ENCODE measurements at regions not wholly inside any gene's neighbourhood (a gene's known extent, or its start where the extent isn't known, plus 50 kb on each side); places are given as distances from the start of the nearest gene placed in this dataset.

- Histone ChIP-seq H3K4me1 (ENCODE audit: control insufficient read depth, insufficient read depth, low read length) (no peaks in the 10 kb centered on the region), H3K27ac (ENCODE audit: low read length) (no peak overlapping the region), H3K9me3 (replicated peaks; ENCODE audit: control insufficient read depth, low read depth, low read length) (no peaks in the 10 kb centered on the region), H3K4me3 (ENCODE audit: low read length) (no peak overlapping the region), H3K36me3 (ENCODE audit: control insufficient read depth, insufficient read depth, low read length) (no peaks in the 10 kb centered on the region), H3K27me3 (ENCODE audit: control insufficient read depth, insufficient read depth, low read length) (no peaks in the 10 kb centered on the region)
- WGBS (ENCODE audit: insufficient coverage): no CpG with 5 or more reads among the region's 1 CpG
- no peak for DNase-seq
Measured at GRCh38 chr2:147040298-147041120, 804.3 kb upstream of the ACVR2A start.

GRCh38 chr2:147037048-147037447 is 807.8 kb upstream of the ACVR2A start:
- Histone ChIP-seq H3K9me3 (replicated peaks; ENCODE audit: control insufficient read depth, low read depth, low read length) (no peaks in the 10 kb centered on the region), H3K4me1 (ENCODE audit: control insufficient read depth, insufficient read depth, low read length) (no peaks in the 10 kb centered on the region), H3K4me3 (ENCODE audit: low read length) (no peak overlapping the region), H3K27ac (ENCODE audit: low read length) (no peak overlapping the region), H3K27me3 (ENCODE audit: control insufficient read depth, insufficient read depth, low read length) (no peaks in the 10 kb centered on the region), H3K36me3 (ENCODE audit: control insufficient read depth, insufficient read depth, low read length) (no peaks in the 10 kb centered on the region)
- 80% methylated on average over 1 of the region's 3 CpGs for WGBS (ENCODE audit: insufficient coverage)
- no peak for DNase-seq

- H3K27ac ChIP-seq (ENCODE audit: low read length): no peak overlapping the region
- WGBS (ENCODE audit: insufficient coverage): 80% methylated on average over 1 of the region's 1 CpG
- no peaks in the 10 kb centered on the region for H3K27me3 ChIP-seq (ENCODE audit: control insufficient read depth, insufficient read depth, low read length)
- H3K4me3 ChIP-seq (ENCODE audit: low read length): no peak overlapping the region
- no peak for DNase-seq
- H3K9me3 ChIP-seq (replicated peaks; ENCODE audit: control insufficient read depth, low read depth, low read length): no peaks in the 10 kb centered on the region
- H3K36me3 ChIP-seq (ENCODE audit: control insufficient read depth, insufficient read depth, low read length): no peaks in the 10 kb centered on the region
- H3K4me1 ChIP-seq (ENCODE audit: control insufficient read depth, insufficient read depth, low read length): no peaks in the 10 kb centered on the region
Measured at GRCh38 chr2:147033044-147033443, 811.8 kb upstream of the ACVR2A start.

GRCh38 chr2:147031897-147032296 is 812.9 kb upstream of the ACVR2A start:
- Histone ChIP-seq H3K4me3 (ENCODE audit: low read length) (no peak overlapping the region), H3K27ac (ENCODE audit: low read length) (no peak overlapping the region)

GRCh38 chr2:147030966-147031720 is 813.7 kb upstream of the ACVR2A start:
- DNase-seq: no peak
- no peaks in the 10 kb centered on the region for H3K36me3 ChIP-seq (ENCODE audit: control insufficient read depth, insufficient read depth, low read length)
- no peaks in the 10 kb centered on the region for H3K27me3 ChIP-seq (ENCODE audit: control insufficient read depth, insufficient read depth, low read length)
- no peak overlapping the region for H3K4me3 ChIP-seq (ENCODE audit: low read length)
- H3K9me3 ChIP-seq (replicated peaks; ENCODE audit: control insufficient read depth, low read depth, low read length): no peaks in the 10 kb centered on the region
- H3K27ac ChIP-seq (ENCODE audit: low read length): no peak overlapping the region
- 66% methylated on average over 3 of the region's 6 CpGs for WGBS (ENCODE audit: insufficient coverage)
- H3K4me1 ChIP-seq (ENCODE audit: control insufficient read depth, insufficient read depth, low read length): no peaks in the 10 kb centered on the region

More at GRCh38 chr2:147031897-147032296, 812.9 kb upstream of the ACVR2A start:
- no peaks in the 10 kb centered on the region for H3K27me3 ChIP-seq (ENCODE audit: control insufficient read depth, insufficient read depth, low read length)
- H3K4me1 ChIP-seq (ENCODE audit: control insufficient read depth, insufficient read depth, low read length): no peaks in the 10 kb centered on the region
- WGBS (ENCODE audit: insufficient coverage): 100% methylated on average over 1 of the region's 3 CpGs
- H3K9me3 ChIP-seq (replicated peaks; ENCODE audit: control insufficient read depth, low read depth, low read length): no peaks in the 10 kb centered on the region
- no peaks in the 10 kb centered on the region for H3K36me3 ChIP-seq (ENCODE audit: control insufficient read depth, insufficient read depth, low read length)
- DNase-seq: no peak

- peaks cover under 1% of the 10 kb centered on the region for H3K9me3 ChIP-seq (replicated peaks; ENCODE audit: control insufficient read depth, low read depth, low read length)
- DNase-seq: peak; percentile 46
- WGBS (ENCODE audit: insufficient coverage): no CpG with 5 or more reads among the region's 1 CpG
- no peaks in the 10 kb centered on the region for H3K27me3 ChIP-seq (ENCODE audit: control insufficient read depth, insufficient read depth, low read length)
- H3K36me3 ChIP-seq (ENCODE audit: control insufficient read depth, insufficient read depth, low read length): no peaks in the 10 kb centered on the region
- no peak overlapping the region for H3K27ac ChIP-seq (ENCODE audit: low read length)
- H3K4me1 ChIP-seq (ENCODE audit: control insufficient read depth, insufficient read depth, low read length): no peaks in the 10 kb centered on the region
- no peak overlapping the region for H3K4me3 ChIP-seq (ENCODE audit: low read length)
Measured at GRCh38 chr2:147027436-147027835, 817.4 kb upstream of the ACVR2A start.

DNA sequence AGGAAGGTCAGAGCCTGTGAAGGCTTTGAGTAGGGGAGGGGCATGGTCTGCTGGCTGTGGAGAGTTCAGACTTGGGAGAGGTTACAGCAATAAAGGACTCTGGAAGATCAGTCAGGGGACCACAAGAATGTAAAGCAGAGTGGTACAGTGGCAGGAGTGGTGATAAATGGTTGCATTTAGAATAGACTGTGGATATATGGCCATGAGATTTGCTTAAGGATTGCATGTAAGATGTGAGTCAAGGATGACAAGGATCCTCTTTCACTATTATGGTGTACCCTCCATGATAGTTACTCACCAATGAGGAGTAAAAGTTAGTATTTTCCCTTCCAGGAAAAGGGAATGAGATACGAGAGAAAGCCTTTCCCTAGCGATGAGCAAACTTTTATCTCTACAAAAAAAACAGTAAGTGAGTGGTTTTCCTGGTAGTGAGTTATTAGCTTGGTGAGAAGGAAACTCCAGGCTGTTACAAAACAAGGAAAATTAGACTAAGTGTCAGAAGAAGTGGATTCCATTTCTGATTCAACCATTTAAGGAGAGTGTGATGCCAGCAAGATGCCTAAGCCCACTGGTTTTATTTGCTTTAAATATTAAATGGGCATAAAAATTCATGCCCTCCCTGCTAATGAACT is 818.0 kb upstream of the ACVR2A start:
- Histone ChIP-seq H3K9me3 (replicated peaks; ENCODE audit: control insufficient read depth, low read depth, low read length) (peaks cover 2% of the 10 kb centered on the region), H3K36me3 (ENCODE audit: control insufficient read depth, insufficient read depth, low read length) (no peaks in the 10 kb centered on the region), H3K4me1 (ENCODE audit: control insufficient read depth, insufficient read depth, low read length) (no peaks in the 10 kb centered on the region), H3K4me3 (ENCODE audit: low read length) (no peak overlapping the region), H3K27ac (ENCODE audit: low read length) (no peak overlapping the region), H3K27me3 (ENCODE audit: control insufficient read depth, insufficient read depth, low read length) (no peaks in the 10 kb centered on the region)
- no peak for DNase-seq
- WGBS (ENCODE audit: insufficient coverage): no CpG with 5 or more reads among the region's 2 CpGs

DNA sequence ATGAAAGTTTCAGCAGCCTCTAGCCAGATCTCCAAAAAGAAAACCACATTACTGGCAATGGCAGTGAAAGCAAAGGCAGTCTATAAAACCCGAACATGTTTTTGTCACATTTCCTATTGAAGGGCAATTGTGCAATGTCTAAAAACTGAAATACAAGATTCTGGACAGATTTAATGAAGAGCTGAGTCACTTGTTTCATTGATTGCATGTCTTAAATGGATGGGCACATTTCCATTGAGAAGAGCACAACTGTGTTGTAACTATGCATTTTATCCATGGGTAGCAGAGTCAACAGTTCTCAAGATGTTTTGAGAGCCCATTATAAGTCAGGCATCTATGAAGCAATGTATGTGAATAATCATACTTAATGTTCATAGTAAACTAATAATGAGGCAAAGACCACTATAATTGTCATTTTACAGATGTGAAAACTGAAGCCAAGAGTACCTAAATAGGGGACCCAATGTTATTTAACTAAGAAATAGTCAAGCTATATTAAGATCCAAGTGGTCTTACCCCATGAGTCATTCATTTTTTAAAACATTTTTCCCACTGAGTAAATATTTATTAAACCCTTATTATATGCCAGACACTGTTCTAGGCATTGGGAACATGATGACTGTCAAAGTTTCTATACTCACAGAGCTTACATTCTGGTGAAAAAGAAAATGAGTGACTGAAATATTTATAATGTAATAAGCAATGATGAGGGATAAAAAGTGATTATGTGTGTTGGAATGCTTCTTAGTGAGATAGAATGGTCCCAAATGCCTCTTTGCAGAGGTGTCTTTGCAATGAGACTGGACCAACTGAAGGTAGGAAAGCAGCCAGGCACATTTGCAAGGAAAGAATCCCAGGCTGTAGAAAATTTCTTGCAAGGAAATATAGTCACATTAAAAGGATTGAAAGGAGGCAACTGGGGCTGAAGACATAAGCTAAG is 818.9 kb upstream of the ACVR2A start:
- Histone ChIP-seq H3K4me3 (ENCODE audit: low read length) (no peak overlapping the region), H3K4me1 (ENCODE audit: control insufficient read depth, insufficient read depth, low read length) (no peaks in the 10 kb centered on the region), H3K27me3 (ENCODE audit: control insufficient read depth, insufficient read depth, low read length) (no peaks in the 10 kb centered on the region), H3K27ac (ENCODE audit: low read length) (no peak overlapping the region), H3K36me3 (ENCODE audit: control insufficient read depth, insufficient read depth, low read length) (no peaks in the 10 kb centered on the region), H3K9me3 (replicated peaks; ENCODE audit: control insufficient read depth, low read depth, low read length) (peaks cover 2% of the 10 kb centered on the region)
- WGBS (ENCODE audit: insufficient coverage): no CpG with 5 or more reads among the region's 1 CpG
- DNase-seq: no peak

DNA sequence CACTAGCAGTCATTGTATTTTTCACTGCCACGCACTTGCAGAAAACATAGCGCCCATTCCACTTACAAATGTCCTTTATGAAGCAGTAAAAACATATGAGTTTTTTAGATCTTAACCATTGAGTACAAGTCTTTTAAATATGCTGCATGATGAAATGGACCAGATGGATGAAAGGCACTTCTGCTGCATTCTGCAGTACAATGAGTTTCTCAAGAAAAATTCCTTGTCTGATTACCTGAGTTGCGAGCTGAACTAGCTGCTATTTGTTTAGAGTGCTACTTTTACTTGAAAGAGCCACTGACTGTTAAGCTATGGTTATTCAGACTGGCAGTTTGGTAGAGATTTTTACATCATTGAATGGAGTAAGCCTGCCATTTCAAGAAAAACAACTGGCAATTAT is 825.5 kb upstream of the ACVR2A start:
- Histone ChIP-seq H3K9me3 (replicated peaks; ENCODE audit: control insufficient read depth, low read depth, low read length) (peaks cover 2% of the 10 kb centered on the region), H3K4me1 (ENCODE audit: control insufficient read depth, insufficient read depth, low read length) (no peaks in the 10 kb centered on the region), H3K27me3 (ENCODE audit: control insufficient read depth, insufficient read depth, low read length) (no peaks in the 10 kb centered on the region), H3K27ac (ENCODE audit: low read length) (no peak overlapping the region), H3K4me3 (ENCODE audit: low read length) (no peak overlapping the region), H3K36me3 (ENCODE audit: control insufficient read depth, insufficient read depth, low read length) (no peaks in the 10 kb centered on the region)
- DNase-seq: no peak
- WGBS (ENCODE audit: insufficient coverage): 100% methylated on average over 1 of the region's 3 CpGs

All from muscle of leg (tissue), 3 donors.